HG03575 (cell line): ENCODE measurements at regions not wholly inside any gene's neighbourhood (a gene's known extent, or its start where the extent isn't known, plus 50 kb on each side); places are given as distances from the start of the nearest gene placed in this dataset.
"Not testable (repeated sequence)": the region's sequence is repeated elsewhere in the genome, so short reads cannot be mapped to it uniquely, and the experiment has no call there.

Source experiments
- ATAC-seq: cut with Tn5 transposase; IDR thresholded peaks from one replicate; pipeline ENCODE4 v1.9.1; 2021; ENCODE audit not compliant: unreplicated experiment, insufficient number of reproducible peaks, low FRiP score; ENCODE audit errors: extremely low read depth

- no peak for ATAC-seq
Measured at GRCh38 chr14:21941885-21942284, 268.3 kb upstream of the OR4E1 start.

- ATAC-seq = no peak
Measured at GRCh38 chr14:21940887-21941856, 267.6 kb upstream of the OR4E1 start.

- ATAC-seq = no peak
Measured at GRCh38 chr14:21939836-21940235, 266.2 kb upstream of the OR4E1 start.

GRCh38 chr14:21937996-21938395 lies 264.4 kb upstream of the OR4E1 start:
- no peak for ATAC-seq

- ATAC-seq = no peak
Measured at GRCh38 chr14:21933681-21934080, 260.1 kb upstream of the OR4E1 start.

DNA sequence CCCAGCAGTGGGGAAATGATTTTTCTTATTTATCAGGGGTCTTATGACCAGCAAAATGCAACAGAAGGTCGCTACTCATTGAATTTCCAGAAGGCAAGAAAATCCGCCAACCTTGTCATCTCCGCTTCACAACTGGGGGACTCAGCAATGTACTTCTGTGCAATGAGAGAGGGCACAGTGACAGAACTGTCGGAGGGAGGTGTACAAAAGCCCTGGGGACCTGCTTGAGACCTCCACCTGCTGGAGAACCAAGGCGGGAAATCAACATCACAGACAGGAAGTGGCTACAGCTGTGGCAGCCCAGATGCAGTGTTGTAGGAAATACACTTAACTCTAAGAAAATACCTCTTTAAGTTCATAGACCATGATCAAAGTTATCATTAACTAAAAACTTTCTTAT lies 250.9 kb upstream of the OR4E1 start:
- peak; percentile 71 for ATAC-seq

GRCh38 chr14:21923820-21924219 lies 250.2 kb upstream of the OR4E1 start:
- no peak for ATAC-seq

GRCh38 chr14:21921453-21921852 lies 247.8 kb upstream of the OR4E1 start:
- ATAC-seq = no peak

DNA sequence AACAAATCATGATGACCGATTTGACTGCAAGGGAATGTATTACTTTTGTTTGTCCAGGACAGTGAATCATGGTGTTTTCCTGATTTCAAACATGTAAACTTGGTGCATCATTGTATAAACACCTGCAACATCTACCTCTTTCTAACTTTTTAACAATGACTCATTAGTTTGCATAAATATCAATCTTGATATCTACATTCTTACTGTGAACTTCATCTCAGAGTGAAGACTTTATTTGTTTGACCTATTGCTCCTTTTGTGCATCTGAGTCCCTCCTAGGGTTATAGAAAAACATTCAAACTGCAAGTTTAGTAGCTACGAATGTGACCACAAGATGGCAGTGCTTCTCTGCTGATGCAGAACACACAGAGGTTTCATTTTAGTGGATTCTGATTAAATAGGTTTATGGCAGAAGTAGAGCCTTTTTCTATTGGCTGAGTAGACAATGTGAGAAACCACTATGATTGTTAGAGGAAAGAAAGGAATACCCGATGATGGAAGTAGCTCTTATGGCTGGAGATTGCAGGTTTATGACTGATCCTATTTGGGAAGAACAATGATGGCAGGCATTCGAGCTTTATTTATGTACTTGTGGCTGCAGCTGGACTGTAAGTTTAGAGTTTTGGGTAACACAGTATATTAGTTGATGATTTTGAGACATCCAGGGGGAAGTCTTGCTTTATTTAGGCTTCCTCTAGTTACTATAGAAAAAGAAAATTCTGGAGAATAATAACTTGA lies 244.2 kb upstream of the OR4E1 start:
- no peak for ATAC-seq

DNA sequence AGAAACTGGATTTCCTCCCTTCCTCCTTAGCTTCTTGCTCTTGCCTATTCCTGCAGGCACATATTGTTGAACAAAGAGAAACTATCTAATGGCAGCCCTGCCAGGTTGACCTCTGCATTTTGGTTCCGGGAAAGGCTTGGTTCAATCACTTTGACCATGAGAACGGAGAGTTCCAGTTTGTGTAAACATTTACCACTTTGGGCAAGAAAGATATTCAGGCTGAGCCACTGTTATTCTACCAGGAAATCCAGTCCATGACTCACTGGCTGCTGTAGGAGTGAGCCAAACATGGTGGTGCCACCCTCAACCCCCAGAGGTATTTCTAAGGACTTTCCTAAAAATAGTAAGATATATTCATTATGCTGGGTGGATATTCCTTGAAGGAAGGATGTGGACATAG lies 242.2 kb upstream of the OR4E1 start:
- ATAC-seq = no peak

- ATAC-seq = no peak
Measured at GRCh38 chr14:21913759-21914158, 240.1 kb upstream of the OR4E1 start.

- ATAC-seq = no peak
Measured at GRCh38 chr14:21912367-21912766, 238.7 kb upstream of the OR4E1 start.

GRCh38 chr14:21911877-21912276 lies 238.3 kb upstream of the OR4E1 start:
- ATAC-seq = no peak

DNA sequence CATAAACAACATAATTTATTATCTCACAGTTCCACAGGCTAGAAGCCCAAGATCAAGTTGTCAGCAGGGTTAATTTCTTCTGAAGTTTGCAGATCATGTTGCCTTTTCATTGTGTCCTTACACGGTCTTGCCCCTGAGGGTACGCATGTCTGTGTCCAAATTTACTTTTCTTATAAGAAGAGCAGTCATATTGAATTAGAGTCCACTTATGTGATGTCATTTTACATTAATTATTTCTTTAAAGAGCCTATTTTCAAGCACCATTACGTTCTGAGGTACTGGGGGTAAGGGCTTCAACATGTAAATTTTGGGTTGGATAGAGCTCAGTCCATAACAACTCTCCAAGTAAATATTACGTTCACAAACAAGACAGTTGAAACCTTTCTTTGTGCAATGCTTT lies 236.6 kb upstream of the OR4E1 start:
- no peak for ATAC-seq

- ATAC-seq = no peak
Measured at GRCh38 chr14:21902561-21903181, 229.1 kb upstream of the OR4E1 start.

DNA sequence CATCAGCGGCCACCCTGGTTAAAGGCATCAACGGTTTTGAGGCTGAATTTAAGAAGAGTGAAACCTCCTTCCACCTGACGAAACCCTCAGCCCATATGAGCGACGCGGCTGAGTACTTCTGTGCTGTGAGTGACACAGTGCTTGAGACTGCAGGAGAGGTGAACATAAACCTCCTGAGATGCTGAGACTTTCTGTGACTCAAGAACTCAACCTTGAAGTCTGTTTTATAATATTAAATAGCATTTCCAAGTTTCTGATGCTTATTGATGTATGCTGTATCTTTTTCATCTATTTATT lies 221.2 kb upstream of the OR4E1 start:
- not testable (repeated sequence) for ATAC-seq

DNA sequence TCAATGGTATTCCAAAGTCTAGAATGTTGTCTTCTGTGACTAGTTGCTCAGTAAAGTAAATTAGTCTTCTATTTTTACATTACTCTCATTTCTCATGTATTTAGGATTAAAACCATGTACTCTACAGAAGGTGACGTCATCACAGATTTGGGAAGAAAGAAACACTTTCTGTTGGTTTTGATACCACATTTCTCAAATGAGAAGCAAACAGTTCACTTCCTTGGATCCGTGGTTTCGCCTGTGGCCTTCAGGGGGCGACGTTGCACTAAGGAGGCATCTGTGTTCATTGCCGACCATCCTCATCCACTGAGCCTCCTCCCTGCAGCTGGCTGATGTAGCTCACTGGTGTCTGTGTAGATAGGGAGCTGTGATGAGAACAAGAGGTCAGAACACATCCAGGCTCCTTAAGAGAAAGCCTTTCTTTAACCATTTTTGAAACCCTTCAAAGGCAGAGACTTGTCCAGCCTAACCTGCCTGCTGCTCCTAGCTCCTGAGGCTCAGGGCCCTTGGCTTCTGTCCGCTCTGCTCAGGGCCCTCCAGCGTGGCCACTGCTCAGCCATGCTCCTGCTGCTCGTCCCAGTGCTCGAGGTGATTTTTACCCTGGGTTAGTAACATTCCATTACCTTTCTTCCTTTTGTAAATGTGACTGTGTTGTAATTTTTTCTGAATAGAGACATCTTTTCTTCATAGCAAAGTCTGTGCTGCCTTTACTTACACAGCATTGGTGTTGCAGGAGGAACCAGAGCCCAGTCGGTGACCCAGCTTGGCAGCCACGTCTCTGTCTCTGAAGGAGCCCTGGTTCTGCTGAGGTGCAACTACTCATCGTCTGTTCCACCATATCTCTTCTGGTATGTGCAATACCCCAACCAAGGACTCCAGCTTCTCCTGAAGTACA lies 220.6 kb upstream of the OR4E1 start:
- ATAC-seq = no peak

DNA sequence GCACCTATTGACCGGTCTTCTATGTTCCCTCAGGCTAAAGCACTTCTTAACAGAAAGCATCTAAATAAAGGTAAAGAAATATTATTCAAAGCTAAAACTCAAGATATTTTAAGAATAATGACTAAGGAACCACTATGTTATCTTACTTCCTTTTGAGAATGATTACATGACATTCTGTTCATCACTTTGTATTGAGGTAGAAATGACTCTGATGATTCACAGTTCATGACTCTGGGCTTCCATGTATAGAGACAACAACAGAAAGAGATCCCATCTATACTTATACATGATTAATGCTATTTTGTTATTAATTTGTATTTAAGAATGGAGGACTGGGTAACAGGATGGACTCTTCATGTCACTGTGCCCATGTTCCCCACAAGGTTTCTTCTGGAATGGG lies 218.3 kb upstream of the OR4E1 start:
- ATAC-seq = no peak

GRCh38 chr14:21884995-21885394 lies 211.4 kb upstream of the OR4E1 start:
- ATAC-seq = no peak
